Activated CD4-positive, CD25-positive, alpha-beta regulatory T cell treated with anti-CD3 and anti-CD28 coated beads, Interleukin-2, amount 50 U/mL, for 24 hours (primary cell): ENCODE measurements at regions not wholly inside any gene's neighbourhood (a gene's known extent, or its start where the extent isn't known, plus 50 kb on each side); places are given as distances from the start of the nearest gene placed in this dataset.

ENCODE experiments used
- ATAC-seq, 2 donors: fragments of 150-1000 bp; cut with Tn5 transposase; one replicate each; pipeline ENCODE4 v1.10.0; 2021; ENCODE audit warnings: mild to moderate bottlenecking in 1 of 2, moderate library complexity in 1 of 2

DNA sequence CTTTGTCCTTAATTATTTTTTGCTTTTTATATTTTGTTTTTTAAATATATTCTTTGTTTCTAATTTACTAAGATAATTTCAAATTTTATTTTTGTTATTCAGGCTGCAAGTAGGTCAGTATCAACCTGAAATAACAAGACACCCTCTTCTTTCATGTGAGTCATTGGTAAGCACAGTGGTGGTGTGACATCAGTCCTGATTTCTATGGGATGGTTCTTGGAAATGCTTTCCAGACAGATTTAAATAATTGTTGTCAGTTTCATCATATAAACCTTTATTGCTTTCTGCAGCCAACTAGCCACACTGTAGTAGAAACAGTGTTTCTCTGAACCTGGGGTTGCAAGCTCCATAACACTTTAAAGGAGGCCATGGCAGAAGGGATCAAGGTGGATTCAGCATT, 157.5 kb upstream of the C21orf91 start:
- ATAC-seq, result no peak

- ATAC-seq, result no peak
These were observed 157.0 kb upstream of the C21orf91 start for GRCh38 chr21:17976139-17976538.

DNA sequence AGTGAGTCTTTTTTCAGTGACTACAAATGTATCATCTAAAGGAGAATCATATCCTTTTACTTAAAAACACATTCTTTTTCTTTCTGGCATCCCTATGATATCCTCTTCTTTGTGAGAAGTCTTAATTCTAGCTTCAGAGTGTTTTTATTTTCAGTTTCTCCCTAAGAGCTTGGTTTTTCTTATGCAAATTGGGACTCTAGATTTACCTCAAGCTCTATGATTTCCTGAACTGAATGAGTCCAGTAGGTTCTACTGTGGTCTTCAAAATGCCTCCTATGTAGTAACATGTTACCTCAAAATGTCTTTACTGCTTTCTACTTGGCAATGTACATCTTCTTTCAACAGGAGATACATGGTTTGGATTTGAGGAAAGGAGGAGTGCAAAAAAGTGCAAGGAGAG, 148.2 kb upstream of the C21orf91 start:
- ATAC-seq, result no peak

DNA sequence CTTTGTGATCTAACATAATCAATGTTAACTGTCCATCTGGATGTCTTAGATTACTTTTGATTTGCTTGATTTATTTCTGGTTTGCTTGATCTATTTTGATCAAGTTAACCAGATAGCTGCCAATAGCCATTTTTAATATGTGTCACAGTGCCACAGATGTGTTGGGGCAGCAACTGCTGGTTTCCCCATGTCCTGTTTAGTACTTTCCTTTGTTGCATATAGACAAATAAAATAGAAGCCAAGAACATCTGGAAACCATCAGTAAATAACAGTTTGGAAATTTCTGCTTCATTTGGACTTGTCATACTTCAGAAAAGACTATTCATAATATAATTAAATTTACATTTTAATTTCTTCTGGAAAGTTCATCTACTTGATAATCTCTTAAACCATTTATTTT, 145.6 kb upstream of the C21orf91 start:
- ATAC-seq, result no peak

- no peak for ATAC-seq
These were observed 145.0 kb upstream of the C21orf91 start for GRCh38 chr21:17964199-17964598.

DNA sequence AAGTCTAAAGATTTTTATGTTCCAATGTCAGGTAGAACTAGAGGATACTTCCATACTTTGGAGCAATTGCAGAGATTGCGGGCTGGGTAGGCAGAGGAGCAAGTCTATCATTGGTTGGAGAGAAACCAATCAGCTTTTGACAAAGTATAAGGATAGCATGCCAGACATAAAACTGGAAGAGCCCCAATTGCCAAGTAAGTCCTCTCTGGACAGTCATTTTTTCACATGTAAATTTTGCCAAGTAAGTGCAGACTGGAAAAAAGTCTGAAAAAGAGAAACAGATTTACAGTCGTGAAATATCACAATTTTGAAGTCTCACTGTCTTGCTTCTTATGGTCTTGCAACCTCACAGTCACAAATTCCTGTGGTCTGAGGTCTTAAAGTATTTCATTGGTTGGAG, 131.4 kb upstream of the C21orf91 start:
- ATAC-seq, result no peak

DNA sequence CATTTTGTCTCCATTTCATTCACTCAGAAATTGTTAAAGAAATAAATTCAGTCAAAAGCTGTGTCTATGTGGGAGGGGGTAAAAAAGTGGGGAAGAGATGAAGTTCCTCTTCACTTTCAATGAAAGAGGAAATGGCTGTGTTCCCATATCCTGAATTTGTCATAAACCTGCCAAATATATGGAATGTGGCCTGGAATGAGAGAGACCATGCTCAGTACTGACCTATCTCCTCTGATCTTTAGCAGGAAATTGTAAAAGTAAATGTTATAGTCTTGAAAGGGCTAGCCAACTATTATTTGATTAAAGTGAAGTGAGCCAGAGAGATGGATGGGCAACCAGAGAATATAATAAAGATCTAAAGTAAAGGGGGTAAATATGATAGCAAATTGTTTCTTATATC, 130.3 kb upstream of the C21orf91 start:
- no peak for ATAC-seq

DNA sequence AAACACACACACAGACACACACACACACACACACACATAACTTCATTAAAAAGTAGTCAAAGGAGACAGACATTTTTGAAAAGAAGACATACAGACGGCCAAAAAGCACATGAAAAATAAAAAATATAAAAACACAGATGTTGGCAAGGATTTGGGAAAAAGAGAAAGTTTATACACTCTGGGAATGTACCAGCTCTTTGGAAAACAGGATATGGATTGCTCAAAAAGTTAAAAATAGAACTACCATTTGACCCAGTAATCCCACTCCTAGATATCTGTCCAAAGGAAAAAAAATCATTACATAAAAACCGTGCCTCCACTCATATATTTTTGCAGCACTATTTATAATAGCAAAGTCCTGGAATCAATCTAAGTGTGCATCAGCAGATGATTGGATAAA, 128.4 kb upstream of the C21orf91 start:
- no peak for ATAC-seq

GRCh38 chr21:17931080-17931479, 111.9 kb upstream of the C21orf91 start:
- ATAC-seq, result no peak

- no peak for ATAC-seq
These were observed 110.9 kb upstream of the C21orf91 start for GRCh38 chr21:17930093-17930492.

GRCh38 chr21:17929510-17929909, 110.4 kb upstream of the C21orf91 start:
- ATAC-seq, result no peak

DNA sequence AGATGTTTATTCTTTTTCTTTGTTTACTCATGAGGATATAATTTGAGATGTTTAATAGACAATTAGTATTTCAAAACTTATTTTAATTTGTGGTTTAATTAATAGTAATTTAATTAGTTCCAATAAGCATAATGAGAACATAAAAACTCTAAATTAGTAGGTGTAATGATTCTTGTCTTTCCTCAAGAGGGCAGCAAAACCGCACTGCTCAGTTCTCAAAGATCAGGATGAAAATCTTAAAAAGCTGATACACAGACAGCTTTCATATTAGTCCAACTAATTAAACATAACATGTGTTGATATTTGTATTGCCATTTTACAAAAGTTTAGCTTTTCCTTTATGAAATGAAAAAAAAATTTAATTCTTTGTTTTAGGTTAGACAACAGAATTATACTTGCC, 106.7 kb upstream of the C21orf91 start:
- no peak for ATAC-seq

DNA sequence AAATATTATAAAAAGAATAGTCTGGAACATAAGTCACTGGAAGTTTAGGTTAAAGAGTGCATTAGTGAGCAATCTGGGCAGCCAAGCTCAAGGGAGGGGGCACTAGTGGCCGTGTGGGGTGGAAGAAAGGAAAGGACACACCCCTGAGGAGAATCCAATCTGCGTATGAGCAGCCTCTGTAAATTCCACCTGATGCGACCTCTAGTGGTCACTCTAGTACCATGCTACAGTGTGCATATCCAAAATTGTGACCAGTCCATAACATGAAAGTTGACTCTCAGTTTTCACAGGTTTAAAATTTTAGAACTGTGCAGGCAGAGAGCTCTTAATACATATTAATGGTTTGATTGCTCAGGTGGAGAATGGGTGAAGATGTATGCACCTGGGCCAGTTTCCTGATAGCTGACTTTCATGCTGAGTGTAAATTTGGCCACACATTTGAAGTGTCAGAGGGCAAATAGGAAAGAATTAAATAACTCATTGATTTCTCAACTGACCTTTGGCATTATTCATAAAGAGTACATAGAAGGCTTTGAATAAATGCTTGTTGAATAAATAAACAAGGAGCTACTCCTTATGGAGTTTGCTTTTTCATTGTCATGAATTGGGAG, 105.9 kb upstream of the C21orf91 start:
- ATAC-seq, result peak; percentile 89 to 92

DNA sequence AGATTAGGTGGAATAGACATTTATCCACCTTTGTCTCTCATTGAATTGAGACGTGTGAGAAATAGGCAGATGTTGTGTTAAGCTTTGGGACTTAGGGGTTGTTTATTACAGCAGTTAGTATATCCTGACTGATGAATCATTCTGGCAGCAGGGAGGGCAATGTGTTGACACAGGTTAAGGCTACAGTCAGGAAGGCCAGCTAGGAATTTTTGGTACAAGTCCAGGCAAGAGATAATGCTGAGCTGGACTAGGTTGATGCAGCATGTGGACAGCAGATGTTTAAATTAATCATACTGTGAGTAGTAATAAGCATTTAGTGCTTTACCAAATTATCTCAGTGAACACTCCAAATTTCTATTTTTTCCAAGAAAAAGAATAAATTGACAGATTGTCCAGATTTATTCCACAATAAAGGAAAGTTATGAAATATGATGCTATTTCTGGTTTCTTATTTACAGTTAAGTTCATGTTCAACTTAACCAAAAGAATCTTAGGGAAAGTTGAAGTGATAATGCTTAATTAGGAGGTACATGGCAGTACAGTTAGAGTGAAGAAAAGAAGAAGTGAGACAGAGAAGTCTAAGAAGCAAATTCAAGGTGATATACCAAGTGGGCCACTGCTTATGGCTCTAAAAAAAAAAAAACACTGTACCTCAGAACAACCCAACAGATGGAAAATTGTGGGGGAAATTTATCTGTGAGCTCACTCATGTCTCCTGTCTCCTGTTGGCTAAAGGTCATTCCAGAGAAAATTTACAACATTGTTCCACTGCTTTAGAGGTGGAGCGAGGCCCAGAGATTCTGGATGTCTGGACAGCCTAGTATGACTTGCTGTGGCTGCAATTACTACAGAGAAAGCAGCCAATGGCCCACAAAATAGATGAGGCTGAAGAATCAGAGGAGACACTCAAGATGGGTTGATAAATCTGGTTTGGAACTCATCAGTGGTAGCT, 102.7 kb upstream of the C21orf91 start:
- no peak for ATAC-seq

- ATAC-seq, result no peak
These were observed 96.8 kb upstream of the C21orf91 start for GRCh38 chr21:17915976-17916375.

GRCh38 chr21:17911628-17912027, 92.5 kb upstream of the C21orf91 start:
- no peak for ATAC-seq

DNA sequence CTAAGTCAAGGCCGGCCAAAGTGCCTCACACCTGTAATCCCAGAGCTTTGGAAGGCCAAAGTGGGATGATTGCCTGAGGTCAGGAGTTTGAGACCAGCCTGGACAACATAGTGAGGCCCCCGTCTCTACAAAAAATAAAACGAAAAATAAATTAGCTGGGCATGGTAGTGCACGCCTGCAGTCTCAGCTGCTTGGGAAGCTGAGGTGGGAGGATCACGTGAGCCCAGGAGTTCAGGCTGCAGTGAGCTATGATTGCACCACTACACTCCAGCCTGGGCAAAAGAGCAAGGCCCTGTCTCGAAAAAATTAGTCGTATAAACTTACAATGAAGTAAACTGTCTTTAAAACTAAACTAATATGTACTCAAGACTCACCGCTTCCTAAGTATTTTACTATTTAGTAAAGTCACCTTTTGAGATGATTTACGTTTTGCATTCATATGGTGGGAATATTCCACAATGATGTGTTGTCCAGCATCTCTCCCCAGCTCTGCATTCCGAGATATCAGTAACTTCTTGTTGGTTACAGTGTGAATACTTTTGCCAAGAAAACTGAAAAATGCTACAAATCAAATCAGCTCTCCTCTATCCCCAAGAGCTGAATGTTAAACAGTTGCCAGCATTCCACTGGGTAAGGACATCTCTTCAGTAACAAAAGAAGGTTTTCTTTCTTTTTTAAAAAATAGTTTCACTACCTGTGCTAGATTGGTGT, 84.9 kb upstream of the C21orf91 start:
- ATAC-seq, result no peak

DNA sequence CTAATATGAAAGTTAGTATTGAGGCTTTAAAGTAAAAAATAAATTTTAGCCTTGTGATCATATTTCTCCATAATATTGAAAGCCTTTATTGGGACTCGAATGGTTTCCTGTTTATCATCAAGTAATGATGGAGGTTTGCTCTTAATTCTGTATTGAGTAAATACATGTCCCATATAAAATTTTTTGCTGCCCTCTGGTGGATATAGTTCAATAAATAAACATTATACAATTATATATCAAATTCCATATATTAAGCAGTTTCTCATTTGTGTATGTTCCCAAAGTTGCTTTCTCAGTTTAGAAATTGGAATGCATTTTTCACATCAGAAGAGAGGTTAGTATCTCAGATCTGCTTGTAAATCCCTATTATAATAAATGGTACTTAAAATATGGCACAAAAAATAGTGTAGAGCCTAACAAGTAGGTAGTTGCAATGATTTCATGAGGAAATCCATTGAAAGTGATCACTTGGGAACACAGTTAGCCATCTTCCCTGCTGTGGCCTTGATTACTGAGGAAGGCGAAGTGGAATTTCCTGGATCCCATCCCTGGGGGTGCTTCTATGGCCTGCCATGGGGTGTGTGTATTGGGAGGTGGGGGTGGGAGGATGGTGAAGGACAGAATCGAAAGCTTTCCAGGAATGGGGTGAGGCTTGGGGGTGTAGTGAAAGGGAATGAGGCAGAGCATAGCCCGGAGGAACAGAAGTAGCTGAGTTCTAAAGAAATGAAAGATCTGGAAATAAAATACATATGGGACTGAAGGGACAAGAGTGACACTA, 84.1 kb upstream of the C21orf91 start:
- peak in 1 of 2 donors; percentile 60 for ATAC-seq

DNA sequence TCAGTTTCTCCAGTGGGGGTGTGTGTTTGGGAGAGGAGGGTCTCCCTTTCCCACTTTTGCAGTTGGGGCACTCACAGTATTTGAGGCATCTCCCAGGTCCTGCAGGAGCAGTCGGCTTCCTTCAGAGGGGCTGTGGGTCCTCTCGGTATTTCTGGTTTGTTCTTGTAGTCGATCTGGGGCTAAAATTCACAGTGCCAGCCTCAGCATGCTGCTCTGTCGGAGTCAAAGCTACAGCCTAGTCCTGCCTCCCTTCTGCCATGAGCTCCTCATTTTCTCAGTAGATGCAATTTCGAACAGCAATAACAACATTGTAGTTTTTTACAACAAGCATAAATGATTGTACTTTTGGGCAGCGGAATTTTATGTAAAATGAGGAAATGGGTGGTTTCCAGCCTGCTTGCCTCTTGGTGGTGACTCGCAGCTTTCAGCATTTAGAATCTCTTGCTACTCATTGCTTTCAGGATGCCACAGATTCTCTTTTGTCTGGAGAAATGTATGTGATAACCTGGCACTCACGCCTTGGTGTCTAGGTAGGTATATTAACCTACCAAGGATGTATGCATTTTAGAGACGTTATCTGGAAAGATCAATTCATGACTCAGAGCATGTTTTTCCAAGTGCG, 82.4 kb upstream of the C21orf91 start:
- ATAC-seq, result no peak

DNA sequence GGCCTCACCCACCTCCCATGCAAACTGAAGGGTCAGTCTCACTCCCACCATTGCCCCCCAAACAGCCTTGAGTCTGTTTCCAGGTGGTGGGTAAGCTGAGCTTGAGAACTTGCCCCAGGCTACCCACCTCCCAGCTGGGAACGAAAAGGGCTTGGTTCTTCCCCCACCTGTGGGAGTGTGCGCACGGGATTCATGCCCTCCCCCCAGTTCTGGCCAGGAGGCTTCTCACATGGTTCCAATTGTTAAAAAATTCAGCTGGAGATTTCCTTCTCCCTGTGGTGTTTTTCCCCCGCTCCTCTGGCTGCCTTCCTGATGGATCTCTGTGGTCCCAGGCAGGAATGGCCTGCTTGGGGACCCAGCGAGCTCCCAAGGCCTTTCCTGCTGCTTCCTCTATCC, 81.8 kb upstream of the C21orf91 start:
- ATAC-seq, result no peak

- ATAC-seq, result no peak
These were observed 81.3 kb upstream of the C21orf91 start for GRCh38 chr21:17900281-17900989.

- ATAC-seq, result no peak
These were observed 70.0 kb upstream of the C21orf91 start for GRCh38 chr21:17889171-17889570.
